ENCODE measurements at regions not wholly inside any gene's neighbourhood (a gene's known extent, or its start where the extent isn't known, plus 50 kb on each side); places are given as distances from the start of the nearest gene placed in this dataset.

DNA sequence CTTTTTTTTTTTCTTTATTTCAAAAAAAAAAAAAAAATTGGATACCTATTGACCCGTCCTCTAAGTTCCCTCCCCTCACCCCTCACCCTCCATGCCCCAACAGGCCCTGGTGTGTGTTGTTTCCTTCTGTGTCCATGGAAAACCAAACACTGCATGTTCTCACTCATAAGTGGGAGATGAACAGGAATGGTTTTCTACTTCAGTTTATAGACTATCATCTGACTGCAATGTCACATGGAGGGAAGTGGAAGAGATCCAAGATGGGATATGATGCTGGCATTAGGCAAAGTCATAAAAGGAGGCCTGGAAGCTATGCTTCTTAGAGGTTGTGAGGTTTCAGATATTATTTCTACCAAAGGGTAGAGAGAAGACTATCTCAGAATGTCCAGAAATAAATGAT is 237.5 kb downstream of the MAFB start:
- ChIA-PET CTCF (interaction anchor here (1.0 to 1.1 kb wide), 2 partner anchors 260 to 512 kb away, joined by 4 read pairs; no protein-coding TSS in a partner anchor), POLR2A (no interaction called here)
- Histone ChIP-seq H3K9me3 (ENCODE audit: control insufficient read depth, insufficient read depth, low read depth, low read length) (no peaks in the 10 kb centered on the region), H3K4me3 (ENCODE audit: low read depth, low read length) (no peak overlapping the region), H3K4me1 (ENCODE audit: control insufficient read depth, insufficient read depth, low read length) (no peaks in the 10 kb centered on the region), H3K36me3 (ENCODE audit: control insufficient read depth in 2 of 2, insufficient read depth in 1 of 2, low read length in 2 of 2) (no peaks in the 10 kb centered on the region), H3K27ac (ENCODE audit: extremely low read depth, low read depth, low read length) (no peak overlapping the region)
- TF ChIP-seq ZNF404 (tag by site-specific recombination; IDR thresholded peaks at IDR 0.05) (no peak), RBAK (tag by site-specific recombination; IDR thresholded peaks at IDR 0.05) (no peak), ZNF518A (tag by site-specific recombination; conservative IDR thresholded peaks at IDR 0.05; ENCODE audit: low read depth) (no peak), SP2 (tag by site-specific recombination; IDR thresholded peaks at IDR 0.05) (no peak)
- TF ChIP-seq, protein P1, sequence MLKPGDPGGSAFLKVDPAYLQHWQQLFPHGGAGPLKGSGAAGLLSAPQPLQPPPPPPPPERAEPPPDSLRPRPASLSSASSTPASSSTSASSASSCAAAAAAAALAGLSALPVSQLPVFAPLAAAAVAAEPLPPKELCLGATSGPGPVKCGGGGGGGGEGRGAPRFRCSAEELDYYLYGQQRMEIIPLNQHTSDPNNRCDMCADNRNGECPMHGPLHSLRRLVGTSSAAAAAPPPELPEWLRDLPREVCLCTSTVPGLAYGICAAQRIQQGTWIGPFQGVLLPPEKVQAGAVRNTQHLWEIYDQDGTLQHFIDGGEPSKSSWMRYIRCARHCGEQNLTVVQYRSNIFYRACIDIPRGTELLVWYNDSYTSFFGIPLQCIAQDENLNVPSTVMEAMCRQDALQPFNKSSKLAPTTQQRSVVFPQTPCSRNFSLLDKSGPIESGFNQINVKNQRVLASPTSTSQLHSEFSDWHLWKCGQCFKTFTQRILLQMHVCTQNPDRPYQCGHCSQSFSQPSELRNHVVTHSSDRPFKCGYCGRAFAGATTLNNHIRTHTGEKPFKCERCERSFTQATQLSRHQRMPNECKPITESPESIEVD (tag by site-specific recombination; IDR thresholded peaks at IDR 0.05) = no peak
- TF ChIP-seq, protein P2, sequence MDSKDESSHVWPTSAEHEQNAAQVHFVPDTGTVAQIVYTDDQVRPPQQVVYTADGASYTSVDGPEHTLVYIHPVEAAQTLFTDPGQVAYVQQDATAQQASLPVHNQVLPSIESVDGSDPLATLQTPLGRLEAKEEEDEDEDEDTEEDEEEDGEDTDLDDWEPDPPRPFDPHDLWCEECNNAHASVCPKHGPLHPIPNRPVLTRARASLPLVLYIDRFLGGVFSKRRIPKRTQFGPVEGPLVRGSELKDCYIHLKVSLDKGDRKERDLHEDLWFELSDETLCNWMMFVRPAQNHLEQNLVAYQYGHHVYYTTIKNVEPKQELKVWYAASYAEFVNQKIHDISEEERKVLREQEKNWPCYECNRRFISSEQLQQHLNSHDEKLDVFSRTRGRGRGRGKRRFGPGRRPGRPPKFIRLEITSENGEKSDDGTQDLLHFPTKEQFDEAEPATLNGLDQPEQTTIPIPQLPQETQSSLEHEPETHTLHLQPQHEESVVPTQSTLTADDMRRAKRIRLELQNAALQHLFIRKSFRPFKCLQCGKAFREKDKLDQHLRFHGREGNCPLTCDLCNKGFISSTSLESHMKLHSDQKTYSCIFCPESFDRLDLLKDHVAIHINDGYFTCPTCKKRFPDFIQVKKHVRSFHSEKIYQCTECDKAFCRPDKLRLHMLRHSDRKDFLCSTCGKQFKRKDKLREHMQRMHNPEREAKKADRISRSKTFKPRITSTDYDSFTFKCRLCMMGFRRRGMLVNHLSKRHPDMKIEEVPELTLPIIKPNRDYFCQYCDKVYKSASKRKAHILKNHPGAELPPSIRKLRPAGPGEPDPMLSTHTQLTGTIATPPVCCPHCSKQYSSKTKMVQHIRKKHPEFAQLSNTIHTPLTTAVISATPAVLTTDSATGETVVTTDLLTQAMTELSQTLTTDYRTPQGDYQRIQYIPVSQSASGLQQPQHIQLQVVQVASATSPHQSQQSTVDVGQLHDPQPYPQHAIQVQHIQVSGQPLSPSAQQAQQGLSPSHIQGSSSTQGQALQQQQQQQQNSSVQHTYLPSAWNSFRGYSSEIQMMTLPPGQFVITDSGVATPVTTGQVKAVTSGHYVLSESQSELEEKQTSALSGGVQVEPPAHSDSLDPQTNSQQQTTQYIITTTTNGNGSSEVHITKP (tag by site-specific recombination; IDR thresholded peaks at IDR 0.05) = no peak

GRCh38 chr20:40449974-40450616 is 238.9 kb downstream of the MAFB start:
- H3K9me3 ChIP-seq (ENCODE audit: control insufficient read depth, insufficient read depth, low read depth, low read length) = no peaks in the 10 kb centered on the region
- CTCF ChIA-PET = interaction anchor here (1.0 to 1.1 kb wide), 2 partner anchors 13 to 261 kb away, joined by 4 read pairs; no protein-coding TSS in a partner anchor
- no peaks in the 10 kb centered on the region for H3K4me1 ChIP-seq (ENCODE audit: control insufficient read depth, insufficient read depth, low read length)
- H3K36me3 ChIP-seq (ENCODE audit: control insufficient read depth in 2 of 2, insufficient read depth in 1 of 2, low read length in 2 of 2) = no peaks in the 10 kb centered on the region
- H3K27ac ChIP-seq (ENCODE audit: extremely low read depth, low read depth, low read length) = no peak overlapping the region
- TF ChIP-seq ZNF146 (tag by site-specific recombination; IDR thresholded peaks at IDR 0.05) = no peak
- POLR2A ChIA-PET = no interaction called here
- no peak overlapping the region for H3K4me3 ChIP-seq (ENCODE audit: low read depth, low read length)

GRCh38 chr20:40449144-40449690 is 239.8 kb downstream of the MAFB start:
- H3K4me3 ChIP-seq (ENCODE audit: low read depth, low read length) = no peak overlapping the region
- H3K36me3 ChIP-seq (ENCODE audit: control insufficient read depth in 2 of 2, insufficient read depth in 1 of 2, low read length in 2 of 2) = no peaks in the 10 kb centered on the region
- H3K4me1 ChIP-seq (ENCODE audit: control insufficient read depth, insufficient read depth, low read length) = no peaks in the 10 kb centered on the region
- POLR2A ChIA-PET = no interaction called here
- no peaks in the 10 kb centered on the region for H3K9me3 ChIP-seq (ENCODE audit: control insufficient read depth, insufficient read depth, low read depth, low read length)
- TF ChIP-seq ZNF121 (tag by site-specific recombination; IDR thresholded peaks at IDR 0.05) = no peak
- no peak for TF ChIP-seq ZNF133 (tag by site-specific recombination; IDR thresholded peaks at IDR 0.05)
- no peak for TF ChIP-seq ZNF555 (tag by site-specific recombination; conservative IDR thresholded peaks at IDR 0.05)
- no peak for TF ChIP-seq ZBTB7A (tag by site-specific recombination; IDR thresholded peaks at IDR 0.05; ENCODE audit: low read depth)
- TF ChIP-seq, protein P3, sequence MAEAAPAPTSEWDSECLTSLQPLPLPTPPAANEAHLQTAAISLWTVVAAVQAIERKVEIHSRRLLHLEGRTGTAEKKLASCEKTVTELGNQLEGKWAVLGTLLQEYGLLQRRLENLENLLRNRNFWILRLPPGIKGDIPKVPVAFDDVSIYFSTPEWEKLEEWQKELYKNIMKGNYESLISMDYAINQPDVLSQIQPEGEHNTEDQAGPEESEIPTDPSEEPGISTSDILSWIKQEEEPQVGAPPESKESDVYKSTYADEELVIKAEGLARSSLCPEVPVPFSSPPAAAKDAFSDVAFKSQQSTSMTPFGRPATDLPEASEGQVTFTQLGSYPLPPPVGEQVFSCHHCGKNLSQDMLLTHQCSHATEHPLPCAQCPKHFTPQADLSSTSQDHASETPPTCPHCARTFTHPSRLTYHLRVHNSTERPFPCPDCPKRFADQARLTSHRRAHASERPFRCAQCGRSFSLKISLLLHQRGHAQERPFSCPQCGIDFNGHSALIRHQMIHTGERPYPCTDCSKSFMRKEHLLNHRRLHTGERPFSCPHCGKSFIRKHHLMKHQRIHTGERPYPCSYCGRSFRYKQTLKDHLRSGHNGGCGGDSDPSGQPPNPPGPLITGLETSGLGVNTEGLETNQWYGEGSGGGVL (tag by site-specific recombination; IDR thresholded peaks at IDR 0.05) = no peak
- TF ChIP-seq HIC1 (tag by site-specific recombination; IDR thresholded peaks at IDR 0.05) = no peak
- CTCF ChIA-PET = no interaction called here
- no peak overlapping the region for H3K27ac ChIP-seq (ENCODE audit: extremely low read depth, low read depth, low read length)

Measured in HEK293 (cell line).